ENCODE measurements at regions not wholly inside any gene's neighbourhood (a gene's known extent, or its start where the extent isn't known, plus 50 kb on each side); places are given as distances from the start of the nearest gene placed in this dataset.
"Not testable (repeated sequence)": the region's sequence is repeated elsewhere in the genome, so short reads cannot be mapped to it uniquely, and the experiment has no call there.

DNA sequence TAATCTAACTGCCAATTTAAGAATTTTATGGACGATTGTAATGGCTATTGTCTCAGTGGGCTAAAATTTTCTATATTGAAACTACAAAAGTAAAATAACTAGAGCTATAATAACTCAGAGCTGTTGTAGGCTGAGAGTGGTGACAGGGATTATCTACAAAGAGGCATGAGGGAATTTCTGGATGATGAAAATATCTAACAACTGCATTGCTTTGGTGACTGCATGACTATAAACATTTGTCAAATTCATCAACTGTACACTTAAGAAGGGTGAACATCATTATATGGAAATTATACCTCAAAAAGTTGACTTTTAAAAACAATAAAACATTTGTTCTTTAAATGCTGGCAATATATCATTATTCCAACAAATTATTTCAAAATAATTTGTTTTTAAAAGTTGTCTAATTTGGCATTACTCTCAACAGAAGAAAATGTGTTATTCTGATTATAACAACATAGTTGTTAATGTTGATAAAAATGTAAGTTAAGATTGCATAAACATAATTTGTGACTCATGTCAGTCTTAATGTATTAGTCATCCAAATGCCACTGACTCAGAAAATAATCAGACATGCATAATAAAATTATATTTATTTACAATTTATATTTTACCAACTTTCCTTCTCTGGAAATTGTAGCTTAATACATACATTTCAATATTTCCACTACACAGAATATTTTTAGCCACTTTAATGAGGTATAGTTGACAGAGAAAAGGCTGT, 865.1 kb upstream of the VRK2 start:
- DNase-seq = no peak

DNA sequence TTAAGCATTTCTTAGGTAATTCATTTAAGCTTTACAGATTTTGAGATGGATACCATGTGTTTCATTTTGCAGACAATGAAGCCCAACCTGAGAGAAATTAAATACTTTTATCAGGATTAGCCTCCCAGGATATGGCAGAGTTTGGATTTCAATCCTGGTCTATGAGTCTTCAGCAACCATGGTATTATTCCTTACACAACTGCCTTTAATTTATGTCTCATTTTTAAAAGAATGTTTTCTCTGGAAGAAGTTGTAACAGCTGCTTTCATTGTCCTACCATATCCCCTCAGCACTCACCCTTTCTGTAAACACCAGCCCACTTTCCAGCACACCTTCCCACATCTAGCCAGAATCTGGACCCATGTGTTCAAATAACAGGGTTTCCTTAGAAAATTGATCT, 863.7 kb upstream of the VRK2 start:
- no peak for DNase-seq

DNA sequence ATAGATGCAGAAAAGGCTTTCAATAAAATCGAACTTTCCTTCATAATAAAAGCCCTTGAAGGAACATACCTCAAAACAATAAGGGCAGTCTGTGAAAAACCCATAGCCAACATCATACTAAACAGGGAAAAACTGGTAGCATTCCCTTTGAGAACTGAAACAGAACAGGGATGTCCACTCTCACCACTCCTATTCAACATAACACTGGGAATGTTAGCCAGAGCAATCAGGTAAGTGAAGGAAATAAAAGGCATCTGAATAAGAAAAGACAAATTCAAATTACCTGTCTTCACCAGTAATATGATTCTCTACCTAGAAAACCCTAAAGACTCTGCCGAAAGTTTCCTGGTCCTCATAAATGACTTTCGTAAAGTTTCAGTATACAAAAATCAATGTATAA, 861.0 kb upstream of the VRK2 start:
- no peak for DNase-seq

DNA sequence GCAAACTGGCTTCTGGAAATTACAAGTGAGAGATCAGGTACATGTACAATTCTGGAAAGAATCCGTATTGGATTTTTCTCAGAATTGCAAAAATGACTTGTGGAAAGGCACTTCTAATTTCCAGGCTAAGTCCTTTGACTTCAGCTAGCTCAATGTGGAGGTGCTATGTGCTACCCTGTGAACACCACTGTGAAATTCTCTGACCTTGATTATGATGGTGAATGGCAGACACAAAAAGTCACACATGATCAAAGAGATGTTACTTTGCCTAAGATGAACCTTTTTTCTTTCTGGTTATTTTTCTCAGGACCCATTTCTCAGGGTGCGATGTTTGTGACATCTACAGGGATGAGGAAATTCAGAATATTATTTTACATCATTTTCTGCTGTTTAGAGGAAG, 856.6 kb upstream of the VRK2 start:
- DNase-seq = no peak

DNA sequence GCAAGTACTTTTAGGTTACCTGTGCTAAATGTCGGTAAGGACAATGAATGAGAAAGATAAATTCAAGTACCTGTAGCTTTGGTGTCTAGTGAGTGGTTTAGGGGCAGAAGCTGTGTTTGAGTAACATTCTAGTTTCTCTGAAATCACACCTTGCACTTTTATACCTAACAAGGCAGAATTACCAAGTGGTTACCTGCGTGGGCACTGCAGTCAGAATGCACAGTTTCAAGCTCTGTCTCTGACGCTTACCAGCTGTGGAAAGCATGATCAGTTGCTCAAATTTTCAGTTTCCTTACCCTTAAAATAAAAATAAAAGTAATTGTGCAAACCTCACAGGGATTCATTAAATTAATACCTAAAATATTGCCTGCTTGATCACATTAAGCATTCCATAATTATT, 846.9 kb upstream of the VRK2 start:
- DNase-seq = no peak

DNA sequence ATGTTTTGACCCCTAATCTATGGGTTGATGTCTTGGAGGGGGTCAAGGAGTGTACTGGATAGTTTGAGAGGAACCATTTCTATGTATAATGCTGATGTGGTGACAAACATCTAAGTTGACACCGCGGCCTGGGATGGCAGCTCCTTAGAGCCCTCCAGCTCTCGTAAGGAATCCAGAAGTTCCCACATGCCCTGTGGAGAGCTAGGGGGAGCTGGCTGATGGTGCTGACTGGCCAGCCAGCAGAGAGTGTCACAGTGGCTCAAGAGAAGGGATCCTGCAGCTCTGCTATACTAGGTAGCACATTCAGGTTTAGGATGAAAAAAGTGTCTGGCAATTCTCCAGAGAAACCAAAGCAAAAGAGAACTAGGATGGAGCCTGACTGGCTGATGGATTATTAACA, 842.2 kb upstream of the VRK2 start:
- no peak for DNase-seq

DNA sequence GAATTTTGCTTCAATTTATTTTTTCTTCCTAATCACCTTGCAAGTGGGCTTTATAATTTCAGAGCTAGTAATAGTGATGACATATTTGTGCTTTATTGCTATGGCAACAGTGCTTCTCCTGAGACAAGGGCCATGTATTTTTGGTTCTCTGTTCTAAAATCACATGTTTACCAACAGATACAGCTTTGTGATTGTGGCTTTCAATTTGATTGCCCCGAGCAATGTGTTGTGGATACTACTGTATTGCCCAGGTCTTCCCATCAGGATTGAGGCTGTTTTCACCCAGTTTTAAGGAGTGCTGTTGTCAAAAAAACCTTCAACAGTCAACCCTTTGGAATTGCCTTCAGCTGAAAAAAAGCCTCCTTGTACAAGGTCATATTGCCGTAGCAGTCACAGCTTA, 841.4 kb upstream of the VRK2 start:
- no peak for DNase-seq

DNA sequence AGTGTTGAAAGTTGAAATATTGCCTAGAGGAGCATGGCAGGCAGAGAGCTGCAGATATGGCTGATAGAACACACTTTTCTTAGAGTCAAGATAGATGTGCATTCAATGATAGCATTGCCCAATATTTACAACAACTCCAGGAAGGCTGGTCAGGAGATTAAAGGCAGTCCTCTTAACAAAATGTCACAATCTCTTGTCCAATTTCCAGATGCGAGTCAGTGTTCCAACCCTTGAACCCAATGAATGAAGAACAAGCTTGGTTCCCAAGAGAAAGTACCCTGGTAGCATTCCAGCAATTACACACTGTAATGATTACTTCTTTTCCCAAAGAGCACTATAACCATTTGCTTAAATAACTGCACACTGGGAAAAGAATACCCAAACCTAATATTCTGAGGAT, 839.4 kb upstream of the VRK2 start:
- no peak for DNase-seq

DNA sequence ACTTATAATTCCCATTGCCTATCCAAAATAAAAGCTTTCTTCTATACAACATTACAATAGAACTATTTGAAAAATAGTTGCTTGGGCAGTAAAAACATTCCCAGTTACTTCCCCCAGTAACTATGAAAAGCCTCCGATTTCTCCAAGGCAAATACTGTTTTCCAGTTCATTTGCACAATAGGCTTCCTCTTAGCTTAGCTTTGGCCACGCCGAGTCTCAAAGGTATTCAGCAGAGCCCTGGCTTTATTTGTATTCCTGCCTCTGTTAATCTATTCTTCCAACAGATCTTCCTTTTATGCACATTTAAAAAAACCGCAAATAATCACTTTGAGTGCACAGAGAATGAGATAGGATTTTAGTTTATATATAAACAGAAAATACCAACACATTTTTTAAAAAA, 836.8 kb upstream of the VRK2 start:
- no peak for DNase-seq

DNA sequence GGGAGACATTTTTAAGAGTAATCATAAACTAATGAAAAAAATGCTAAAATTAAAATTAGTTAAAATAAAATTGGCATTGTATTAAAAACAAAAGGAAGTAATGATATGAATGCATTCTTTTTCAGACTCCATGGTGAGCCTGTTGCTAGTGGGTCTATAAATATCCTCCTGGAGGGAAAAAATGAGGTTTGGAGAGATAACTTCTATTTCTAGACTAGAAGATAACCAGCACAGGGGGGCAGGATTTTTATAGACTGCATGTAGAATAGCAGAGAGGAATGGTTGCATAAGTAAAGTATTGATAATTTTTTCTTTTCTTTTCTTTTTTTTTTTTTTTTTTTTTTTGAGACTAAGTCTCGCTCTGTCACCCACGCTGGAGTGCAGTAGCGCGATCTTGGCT, 835.8 kb upstream of the VRK2 start:
- no peak for DNase-seq

DNA sequence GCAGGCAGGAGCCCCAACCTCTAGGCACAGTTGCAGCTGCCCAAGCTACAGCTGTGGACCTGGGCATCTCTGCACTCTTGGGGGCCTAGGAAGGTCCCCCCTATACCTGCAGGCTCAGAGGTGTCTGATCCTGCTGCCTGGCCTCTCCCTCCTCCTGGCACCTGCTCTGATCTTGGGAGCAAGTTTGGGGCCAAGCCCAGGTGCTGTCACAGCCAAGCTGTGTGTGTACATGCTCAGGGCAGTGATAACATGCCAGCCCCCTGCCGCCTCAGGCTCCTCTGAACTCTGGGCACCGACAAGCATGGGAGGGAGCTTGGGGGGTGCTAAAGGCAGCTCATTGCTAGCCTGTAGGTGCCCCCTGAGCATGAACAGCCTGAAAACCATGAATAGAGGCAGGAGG, 829.6 kb upstream of the VRK2 start:
- no peak for DNase-seq

DNA sequence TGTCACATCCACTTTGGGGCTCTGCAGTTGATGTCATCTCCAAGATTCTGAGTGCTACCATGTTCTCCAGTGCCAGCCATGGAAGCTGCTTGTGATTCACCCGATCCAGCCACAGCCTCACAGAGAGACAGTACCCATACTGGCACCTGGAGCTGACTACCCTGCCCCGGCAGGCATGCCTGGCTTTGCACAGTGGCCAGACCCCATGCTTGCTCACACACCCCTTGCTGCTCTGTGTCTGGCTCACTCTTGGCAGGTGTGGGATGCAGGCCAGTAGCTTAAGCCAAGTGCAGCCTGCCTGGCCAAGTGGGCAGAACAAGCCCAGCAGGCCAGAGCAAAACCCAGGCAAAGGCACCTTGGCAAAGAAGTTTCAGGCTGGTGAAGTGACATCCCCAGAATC, 828.4 kb upstream of the VRK2 start:
- DNase-seq = no peak

DNA sequence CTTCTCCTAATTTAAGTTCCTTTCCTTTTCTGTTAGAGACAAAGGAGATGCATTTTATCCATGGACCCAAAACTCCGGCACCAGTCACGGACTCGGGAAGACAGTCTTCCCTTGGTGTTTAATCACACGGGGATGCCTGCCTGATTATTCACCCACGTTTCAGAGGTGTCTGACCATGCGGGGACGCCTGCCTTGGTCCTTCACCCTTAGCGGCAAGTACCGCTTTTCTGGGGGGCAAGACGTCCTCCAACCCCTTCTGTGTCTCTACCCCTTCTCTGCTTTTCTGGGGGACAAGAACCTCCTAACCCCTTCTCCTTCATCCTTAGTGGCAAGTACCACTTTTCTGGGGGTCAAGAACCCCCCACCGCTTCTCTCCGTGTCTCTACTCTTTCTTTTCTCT, 816.9 kb upstream of the VRK2 start:
- DNase-seq = not testable (repeated sequence)

DNA sequence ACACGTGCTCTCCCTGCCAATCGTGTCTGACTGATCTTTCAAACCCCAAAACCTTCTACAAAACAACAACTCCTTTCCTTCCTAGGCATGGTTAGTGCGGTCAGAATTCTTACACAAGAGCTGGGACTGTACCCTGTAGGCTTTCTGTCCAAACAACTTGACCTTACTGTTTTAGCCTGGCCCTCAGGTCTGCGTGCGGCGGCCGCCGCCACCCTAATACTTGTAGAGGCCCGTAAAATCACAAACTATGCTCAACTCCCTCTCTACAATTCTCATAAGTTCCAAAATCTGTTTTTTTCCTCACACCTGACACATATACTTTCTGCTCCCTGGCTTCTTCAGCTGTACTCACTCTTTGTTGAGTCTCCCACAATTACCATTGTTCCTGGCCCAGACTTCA, 814.3 kb upstream of the VRK2 start:
- not testable (repeated sequence) for DNase-seq

DNA sequence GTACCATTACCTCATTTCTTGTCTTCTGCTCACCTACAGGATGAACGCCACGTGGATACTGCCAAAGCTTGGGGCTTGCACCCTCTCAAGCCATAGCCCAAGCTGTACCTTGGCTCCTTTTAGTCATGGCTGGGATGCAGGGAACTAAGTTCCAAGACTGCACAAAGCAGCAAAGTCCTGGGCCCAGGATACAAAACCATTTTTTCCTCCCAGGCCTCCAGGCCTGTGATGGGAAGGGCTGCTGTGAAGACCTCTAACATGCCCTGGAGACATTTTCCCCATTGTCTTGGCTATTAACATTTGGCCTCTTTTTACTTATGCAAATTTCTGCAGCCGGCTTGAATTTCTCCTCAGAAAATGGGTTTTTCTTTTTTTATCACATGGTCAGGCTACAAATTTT, 795.1 kb upstream of the VRK2 start:
- not testable (repeated sequence) for DNase-seq

DNA sequence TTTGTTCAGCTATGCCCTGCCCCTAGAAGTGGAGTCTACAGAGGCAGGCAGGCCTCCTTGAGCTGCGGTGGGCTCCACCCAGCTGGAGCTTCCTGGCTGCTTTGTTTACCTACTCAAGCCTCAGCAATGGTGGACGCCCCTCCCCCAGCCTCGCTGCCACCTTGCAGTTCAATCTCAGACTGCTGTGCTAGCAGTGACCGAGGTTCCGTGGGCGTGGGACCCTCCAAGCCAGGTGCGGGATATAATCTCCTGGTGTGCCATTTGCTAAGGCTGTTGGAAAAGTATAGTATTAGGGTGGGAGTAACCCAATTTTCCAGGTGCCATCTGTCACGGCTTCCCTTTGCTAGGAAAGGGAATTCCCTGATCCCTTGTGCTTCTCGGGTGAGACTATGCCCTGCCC, 770.2 kb upstream of the VRK2 start:
- not testable (repeated sequence) for DNase-seq

DNA sequence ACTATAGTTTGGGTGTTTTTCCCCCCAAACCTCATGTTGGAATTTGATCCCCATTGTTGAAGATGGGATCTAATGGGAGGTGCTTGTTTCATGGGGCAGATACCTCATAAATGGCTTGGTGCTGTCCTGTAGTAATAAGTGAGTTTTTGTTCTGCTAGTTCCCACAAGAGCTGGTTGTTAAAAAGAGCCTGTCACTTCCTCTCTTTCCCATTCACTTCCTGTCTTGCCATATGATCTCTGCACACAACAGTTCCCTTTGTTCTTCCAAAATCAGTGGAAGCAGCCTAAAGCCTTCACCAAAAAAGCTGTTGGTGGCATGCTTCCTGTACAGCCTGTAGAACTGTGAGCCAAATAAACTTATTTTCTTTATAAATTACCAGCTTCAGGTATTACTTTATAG, 768.2 kb upstream of the VRK2 start:
- no peak for DNase-seq

DNA sequence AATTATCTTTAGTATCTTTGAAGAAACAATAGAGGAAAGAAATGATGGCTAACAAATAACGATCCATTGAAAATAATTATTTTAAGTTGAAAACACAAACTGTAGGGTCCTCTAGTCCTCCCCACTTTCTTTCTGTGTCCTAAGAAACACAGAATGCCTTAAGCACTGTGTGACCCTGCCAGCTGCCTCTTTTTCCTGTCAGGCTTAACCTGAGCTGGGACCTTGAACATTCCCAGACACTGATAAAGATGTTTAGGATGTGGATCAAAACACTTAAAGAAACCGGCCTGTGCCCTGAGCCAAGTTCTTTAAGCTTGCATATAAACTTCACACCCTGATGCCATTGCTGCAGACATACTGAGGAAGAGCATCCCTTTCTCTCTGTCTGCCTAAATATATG, 755.4 kb upstream of the VRK2 start:
- DNase-seq = no peak

DNA sequence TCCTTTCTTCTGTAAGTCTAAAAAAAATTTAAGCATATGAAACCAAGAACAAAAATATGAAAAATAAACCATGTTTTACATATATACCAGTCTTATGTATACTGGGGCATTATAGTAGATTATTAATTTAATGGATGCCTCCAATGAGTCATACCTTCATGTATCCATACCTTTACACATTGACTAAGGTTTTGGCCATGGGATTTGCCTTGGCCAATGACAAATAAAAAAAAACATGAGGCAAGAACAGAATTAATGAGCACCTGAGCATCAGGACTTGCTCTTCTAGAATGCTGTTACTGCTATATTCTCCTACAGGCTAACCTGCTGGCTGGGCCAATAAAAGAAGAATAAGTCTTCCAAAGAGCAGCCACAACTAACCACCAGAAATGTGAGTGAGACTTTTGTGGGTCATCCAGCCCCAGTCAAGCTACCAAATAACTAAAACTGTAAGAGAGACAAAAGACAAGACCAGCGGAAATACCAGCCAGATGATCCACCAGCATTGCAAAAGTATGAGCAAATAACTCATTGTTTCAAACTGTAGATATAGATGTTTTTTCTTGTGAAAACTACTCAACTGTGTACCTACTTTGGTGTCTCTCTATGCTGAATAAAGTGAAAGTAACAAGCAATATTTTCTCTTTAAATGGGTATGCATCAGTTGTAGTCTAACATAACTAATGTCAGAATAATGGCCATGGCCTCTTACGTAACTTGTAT, 749.6 kb upstream of the VRK2 start:
- no peak for DNase-seq

DNA sequence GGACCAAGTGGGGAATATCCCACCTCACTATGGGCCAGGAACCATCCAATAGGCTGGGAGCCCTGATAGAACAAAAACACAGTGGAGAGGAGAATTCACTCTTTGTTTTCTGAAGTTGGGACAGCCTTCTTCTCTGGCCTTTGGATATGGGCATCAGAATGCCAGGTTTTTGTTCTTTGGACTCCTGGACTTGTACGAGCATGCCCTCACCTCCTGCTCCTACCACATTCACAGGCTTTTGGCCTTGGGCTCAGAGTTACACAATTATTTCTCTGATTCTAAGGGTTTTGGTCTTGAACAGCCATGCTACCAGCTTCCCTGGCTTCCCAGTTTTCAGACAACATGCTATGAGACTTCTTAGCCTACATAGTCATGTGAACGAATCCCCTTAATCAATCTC, 732.9 kb upstream of the VRK2 start:
- DNase-seq = no peak

DNA sequence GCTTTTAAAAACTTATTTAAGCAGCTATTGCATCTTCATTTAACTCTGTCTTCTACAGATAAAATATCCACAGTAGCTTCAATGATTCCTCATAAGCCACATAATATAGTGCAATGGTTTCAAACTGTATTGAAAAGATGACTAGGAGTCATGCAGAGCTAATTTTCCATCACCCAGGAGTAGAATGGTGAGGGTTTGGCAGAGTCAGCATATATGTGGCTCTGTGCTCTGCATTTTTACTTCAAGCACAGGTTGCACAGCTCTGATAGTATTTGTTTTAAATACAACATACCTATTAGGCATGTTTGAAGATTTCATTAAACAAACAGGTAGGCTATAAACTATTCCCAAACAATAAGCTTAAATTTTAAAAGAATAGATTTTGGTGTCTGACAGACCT, 731.9 kb upstream of the VRK2 start:
- no peak for DNase-seq

DNA sequence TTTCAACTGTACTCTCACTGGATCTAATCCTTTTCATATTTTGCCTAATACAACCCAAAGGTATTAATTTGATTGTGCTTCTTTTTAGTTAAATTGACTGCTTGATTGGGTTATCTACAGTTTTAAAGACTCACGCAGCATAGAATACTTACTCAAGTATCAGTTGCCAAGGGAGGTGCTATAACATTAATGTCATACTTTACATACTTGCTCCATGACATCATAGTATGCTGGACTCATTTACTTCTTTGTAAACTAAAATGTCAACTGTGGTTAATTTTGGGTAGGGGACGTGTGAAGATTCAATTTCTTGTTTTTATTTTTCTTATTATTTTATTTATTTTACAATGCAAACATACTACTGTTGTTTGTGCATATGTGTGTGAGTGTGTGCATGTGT, 716.2 kb upstream of the VRK2 start:
- no peak for DNase-seq

DNA sequence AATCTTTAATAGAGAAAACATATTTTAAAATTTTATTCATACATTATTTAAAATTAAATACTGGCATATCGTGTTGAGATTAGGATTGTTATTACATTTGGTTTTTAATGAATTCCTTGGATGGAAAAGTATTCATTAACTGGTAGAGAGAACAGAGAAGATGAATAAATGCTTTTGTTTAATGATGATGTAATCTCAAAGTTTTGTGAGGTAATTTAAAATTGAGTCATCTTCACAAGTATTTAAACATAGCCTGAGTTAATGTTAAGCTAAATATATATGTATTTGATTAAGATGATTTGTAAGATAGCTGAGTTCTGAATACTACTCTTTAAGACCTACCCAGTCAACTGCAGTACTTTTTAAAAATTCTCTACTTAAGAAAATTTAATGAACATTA, 713.4 kb upstream of the VRK2 start:
- no peak for DNase-seq

DNA sequence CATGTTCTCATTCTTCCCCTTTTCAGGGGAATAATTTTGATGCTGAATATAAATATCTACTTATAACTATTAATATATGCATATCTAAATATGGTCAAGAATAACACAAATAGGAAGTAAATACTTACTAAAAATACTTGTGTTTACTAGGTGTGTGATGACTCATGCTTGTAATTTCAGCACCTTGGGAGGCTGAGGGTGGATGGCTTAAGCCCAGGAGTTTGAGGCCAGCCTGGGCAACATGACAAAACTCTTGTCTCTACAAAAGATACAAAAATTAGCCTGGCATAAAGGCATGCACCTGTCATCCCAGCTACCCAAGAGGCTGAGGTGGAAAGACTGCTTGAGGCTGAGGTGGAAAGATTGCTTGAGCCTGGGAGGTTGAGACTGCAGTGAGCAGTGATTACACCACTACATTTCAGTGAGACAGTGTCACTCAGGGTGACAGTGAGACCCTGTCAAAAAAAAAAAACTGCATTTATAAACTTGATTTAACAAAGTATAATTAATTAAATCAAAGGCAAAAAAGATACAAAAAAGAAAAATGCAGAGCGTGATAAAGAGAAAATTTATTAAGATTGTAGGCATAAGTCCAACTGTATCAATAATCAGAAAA, 703.1 kb upstream of the VRK2 start:
- no peak for DNase-seq

DNA sequence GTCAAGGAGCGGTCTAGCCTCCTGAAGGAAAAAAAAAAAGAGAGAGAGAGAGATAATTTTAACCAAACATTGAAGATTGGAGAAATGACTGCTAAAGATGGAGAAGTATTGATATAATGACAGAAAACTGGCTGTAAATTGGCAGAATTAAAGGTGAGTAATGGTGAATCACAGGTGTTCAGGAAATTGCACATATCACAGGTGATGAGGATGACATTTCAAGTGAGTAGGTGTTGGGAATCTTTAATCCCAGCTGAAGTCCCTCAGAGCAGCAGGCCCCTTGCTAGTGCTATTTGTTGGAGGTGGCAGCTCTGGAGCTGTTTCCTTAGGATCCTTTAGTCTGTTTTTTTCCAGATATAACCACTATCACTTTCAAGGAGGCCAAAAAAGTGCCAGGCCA, 678.4 kb upstream of the VRK2 start:
- DNase-seq = no peak

Data from CD4-positive, alpha-beta T cell treated with Interleukin-12 subunit alpha and Interleukin-12 subunit beta, for 1 hour (primary cell).